A673 (cell line): ENCODE measurements at regions not wholly inside any gene's neighbourhood (a gene's known extent, or its start where the extent isn't known, plus 50 kb on each side); places are given as distances from the start of the nearest gene placed in this dataset.

Source experiments
- BruUV-seq: library from RNA; stranded (reverse); fragments of 400-500 nt; replicated peaks from 2 replicates; lab custom pipeline; 2021; lab: Mats Ljungman, UMichigan
- CTCF ChIA-PET: fragments of 300-600 bp; sonication (Branson Sonifier 250); formaldehyde crosslinking; loops from one replicate; lab custom pipeline; 2022; ENCODE audit warnings: antibody characterized with exemption; lab: Charles Lee
- POLR2A ChIA-PET: fragments of 300-600 bp; sonication (Branson Sonifier 250); formaldehyde crosslinking; loops from one replicate; lab custom pipeline; 2022; ENCODE audit warnings: antibody characterized with exemption; ENCODE audit not compliant: low non-redundant PET; lab: Charles Lee
- DNase-seq: peaks from one replicate; pipeline ENCODE4 v3.0.0-alpha.2; 2015; ENCODE audit warnings: low spot score
- H3K27ac ChIP-seq: fragments of 200-600 bp; sonication (generic); 2 replicates; pipeline ENCODE4 v1.5.1; 2016; ENCODE audit warnings: mixed run types, low read depth, mild to moderate bottlenecking, mixed read lengths, antibody characterized with exemption, low read length; ENCODE audit not compliant: poor library complexity, severe bottlenecking
- H3K27me3 ChIP-seq: fragments of 200-600 bp; sonication (generic); replicated peaks from 2 replicates; pipeline ENCODE4 v1.6.1; 2017; ENCODE audit warnings: mixed run types, low read depth, mild to moderate bottlenecking, mixed read lengths, antibody characterized with exemption, low read length; ENCODE audit not compliant: insufficient read depth, poor library complexity
- H3K36me3 ChIP-seq: fragments of 200-600 bp; sonication (generic); 2 replicates; pipeline ENCODE4 v1.6.1; 2016; ENCODE audit warnings: mixed run types, mild to moderate bottlenecking, mixed read lengths, antibody characterized with exemption, low read length; ENCODE audit not compliant: insufficient read depth, poor library complexity, severe bottlenecking
- H3K4me1 ChIP-seq: fragments of 200-600 bp; sonication (generic); 2 replicates; pipeline ENCODE4 v1.6.1; 2017; ENCODE audit warnings: mixed run types, mild to moderate bottlenecking, mixed read lengths, antibody characterized with exemption, low read length; ENCODE audit not compliant: insufficient read depth, poor library complexity, severe bottlenecking
- H3K4me3 ChIP-seq: fragments of 200-600 bp; sonication (generic); 2 replicates; pipeline ENCODE4 v1.5.1; 2016; ENCODE audit warnings: low read depth, mixed run types, mild to moderate bottlenecking, mixed read lengths, low read length; ENCODE audit not compliant: poor library complexity, severe bottlenecking
- H3K9me3 ChIP-seq: fragments of 200-600 bp; sonication (generic); 2 replicates; pipeline ENCODE4 v1.6.1; 2016; ENCODE audit warnings: mixed run types, low read depth, mild to moderate bottlenecking, mixed read lengths, antibody characterized with exemption, low read length; ENCODE audit not compliant: poor library complexity, severe bottlenecking
- EZH2 ChIP-seq: fragments of 200-600 bp; sonication (generic); IDR thresholded peaks from 2 replicates; pipeline ENCODE4 v1.6.1; 2017; ENCODE audit warnings: borderline replicate concordance, low read depth, mild to moderate bottlenecking, mixed read lengths, antibody characterized with exemption, low read length; ENCODE audit not compliant: poor library complexity, severe bottlenecking
- intact Hi-C: fragments of 100-400 bp; cut with micrococcal nuclease; formaldehyde crosslinking; loops from one replicate; pipeline ENCODE4 v1.10.0; 2022; ENCODE audit not compliant: unreplicated experiment
- TF ChIP-seq, protein P1 (sequence below): fragments of 300-800, 200-600 bp; sonication (generic); conservative IDR thresholded peaks from 2 replicates; pipeline ENCODE4 v1.5.1; 2017; ENCODE audit warnings: low read depth, mild to moderate bottlenecking, antibody characterized with exemption, low read length, moderate library complexity, mixed read lengths

DNA sequence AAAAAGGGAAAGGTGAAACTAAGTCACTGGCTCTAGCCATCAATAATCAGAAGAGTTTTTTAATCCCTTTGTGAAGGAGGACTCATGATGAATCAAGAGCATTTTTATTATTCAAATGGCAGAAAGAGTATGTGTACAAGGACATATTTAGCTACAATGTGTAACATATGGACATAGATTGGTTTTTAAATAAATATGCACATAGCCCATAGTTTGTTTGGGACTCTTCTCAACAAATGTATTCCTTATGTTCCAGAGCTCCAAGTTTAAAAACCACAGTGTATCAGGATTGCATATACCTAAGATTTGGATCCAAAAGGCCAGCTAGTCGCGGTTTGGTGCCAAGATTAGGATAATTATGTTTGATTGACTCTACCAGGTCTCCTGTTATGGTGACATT, 104.2 kb downstream of the C12orf50 start:
- TF ChIP-seq EZH2, result no peak
- TF ChIP-seq, protein P1, sequence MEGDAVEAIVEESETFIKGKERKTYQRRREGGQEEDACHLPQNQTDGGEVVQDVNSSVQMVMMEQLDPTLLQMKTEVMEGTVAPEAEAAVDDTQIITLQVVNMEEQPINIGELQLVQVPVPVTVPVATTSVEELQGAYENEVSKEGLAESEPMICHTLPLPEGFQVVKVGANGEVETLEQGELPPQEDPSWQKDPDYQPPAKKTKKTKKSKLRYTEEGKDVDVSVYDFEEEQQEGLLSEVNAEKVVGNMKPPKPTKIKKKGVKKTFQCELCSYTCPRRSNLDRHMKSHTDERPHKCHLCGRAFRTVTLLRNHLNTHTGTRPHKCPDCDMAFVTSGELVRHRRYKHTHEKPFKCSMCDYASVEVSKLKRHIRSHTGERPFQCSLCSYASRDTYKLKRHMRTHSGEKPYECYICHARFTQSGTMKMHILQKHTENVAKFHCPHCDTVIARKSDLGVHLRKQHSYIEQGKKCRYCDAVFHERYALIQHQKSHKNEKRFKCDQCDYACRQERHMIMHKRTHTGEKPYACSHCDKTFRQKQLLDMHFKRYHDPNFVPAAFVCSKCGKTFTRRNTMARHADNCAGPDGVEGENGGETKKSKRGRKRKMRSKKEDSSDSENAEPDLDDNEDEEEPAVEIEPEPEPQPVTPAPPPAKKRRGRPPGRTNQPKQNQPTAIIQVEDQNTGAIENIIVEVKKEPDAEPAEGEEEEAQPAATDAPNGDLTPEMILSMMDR, result no peak
- Histone ChIP-seq H3K36me3 (no peaks in the 10 kb centered on the region), H3K27me3 (no peaks in the 10 kb centered on the region), H3K4me3 (no peak overlapping the region), H3K27ac (no peak overlapping the region), H3K4me1 (no peaks in the 10 kb centered on the region), H3K9me3 (no peaks in the 10 kb centered on the region)
- intact Hi-C loops, result no loop called here
- ChIA-PET POLR2A (no interaction called here), CTCF (no interaction called here)
- no TSS peak for BruUV-seq
- no peak for DNase-seq

DNA sequence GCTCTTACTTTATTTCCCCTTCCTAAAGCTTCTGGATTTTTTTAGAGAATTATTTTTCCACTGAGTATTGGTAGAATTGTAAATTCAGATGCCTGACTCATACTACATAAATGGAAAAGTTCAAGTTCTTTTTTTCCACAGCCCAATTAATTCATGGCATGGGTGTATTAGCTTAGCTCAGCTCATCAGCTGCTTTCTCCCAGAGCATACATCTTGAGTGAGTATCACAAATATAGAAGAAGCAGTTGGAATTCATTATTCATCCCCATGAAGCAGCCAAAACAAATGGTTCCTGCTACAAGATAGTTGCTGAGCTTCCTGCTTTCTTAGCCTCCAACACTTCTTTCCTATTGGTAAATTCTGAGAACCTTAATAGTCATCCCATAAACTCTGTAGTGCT, 105.1 kb downstream of the C12orf50 start:
- H3K4me3 ChIP-seq, result no peak overlapping the region
- no peaks in the 10 kb centered on the region for H3K9me3 ChIP-seq
- POLR2A ChIA-PET, result no interaction called here
- H3K27ac ChIP-seq, result no peak overlapping the region
- H3K27me3 ChIP-seq, result no peaks in the 10 kb centered on the region
- CTCF ChIA-PET, result no interaction called here
- TF ChIP-seq, protein P1, result no peak
- no peak for TF ChIP-seq EZH2
- intact Hi-C loops, result no loop called here
- BruUV-seq, result no TSS peak
- no peaks in the 10 kb centered on the region for H3K36me3 ChIP-seq
- DNase-seq, result no peak
- H3K4me1 ChIP-seq, result no peaks in the 10 kb centered on the region

DNA sequence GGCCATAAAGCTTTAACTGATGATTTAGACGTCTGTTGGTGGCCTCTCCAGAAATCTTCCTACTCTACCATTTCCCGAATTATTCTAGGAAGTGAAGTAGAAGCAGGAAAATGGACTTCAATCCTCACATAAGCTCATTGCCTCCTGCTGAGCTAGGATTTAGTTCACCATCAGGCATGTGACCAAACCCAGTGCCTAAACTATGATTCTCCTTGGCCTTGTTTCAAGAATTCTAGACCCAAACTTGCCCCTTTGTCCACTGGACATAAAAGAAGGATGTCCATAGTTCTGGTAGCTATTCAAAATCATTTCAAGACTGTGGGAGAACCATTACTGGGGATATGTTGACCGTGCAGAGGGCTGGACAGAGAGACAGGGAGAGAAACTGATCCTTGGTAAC, 105.8 kb downstream of the C12orf50 start:
- no peaks in the 10 kb centered on the region for H3K36me3 ChIP-seq
- no peaks in the 10 kb centered on the region for H3K9me3 ChIP-seq
- H3K27ac ChIP-seq, result no peak overlapping the region
- H3K27me3 ChIP-seq, result no peaks in the 10 kb centered on the region
- intact Hi-C loops, result no loop called here
- no peak for DNase-seq
- ChIA-PET POLR2A (no interaction called here), CTCF (no interaction called here)
- TF ChIP-seq EZH2, result no peak
- TF ChIP-seq, protein P1, result no peak
- no peak overlapping the region for H3K4me3 ChIP-seq
- H3K4me1 ChIP-seq, result no peaks in the 10 kb centered on the region
- no TSS peak for BruUV-seq

DNA sequence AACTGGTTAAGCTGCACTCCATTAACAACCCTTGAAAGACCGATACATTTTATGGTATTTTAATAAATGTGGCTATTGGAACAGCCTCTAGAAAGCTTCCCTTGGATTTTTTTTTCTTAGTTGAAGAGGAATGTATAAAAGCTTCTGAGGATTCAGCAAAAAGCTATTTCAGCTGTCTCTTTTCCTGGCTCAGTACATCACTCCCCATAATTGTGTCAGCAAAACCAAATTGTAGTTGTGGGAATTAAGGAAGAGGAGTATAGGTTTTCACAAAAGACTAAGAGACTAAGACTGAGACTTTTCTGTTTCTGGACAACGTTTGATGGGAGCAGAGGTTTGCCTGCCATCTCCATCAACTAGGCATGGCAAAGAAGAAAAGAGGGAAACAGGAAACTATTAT, 106.5 kb downstream of the C12orf50 start:
- Histone ChIP-seq H3K4me3 (no peak overlapping the region), H3K27me3 (no peaks in the 10 kb centered on the region), H3K9me3 (no peaks in the 10 kb centered on the region), H3K36me3 (no peaks in the 10 kb centered on the region), H3K4me1 (no peaks in the 10 kb centered on the region), H3K27ac (no peak overlapping the region)
- no peak for TF ChIP-seq EZH2
- TF ChIP-seq, protein P1, result no peak
- no TSS peak for BruUV-seq
- no peak for DNase-seq
- ChIA-PET POLR2A (no interaction called here), CTCF (no interaction called here)
- intact Hi-C loops, result no loop called here
